BJ (cell line): ENCODE measurements at regions not wholly inside any gene's neighbourhood (a gene's known extent, or its start where the extent isn't known, plus 50 kb on each side); places are given as distances from the start of the nearest gene placed in this dataset.

Experiments used
- CTCF ChIA-PET: fragments of 350-600 bp; formaldehyde crosslinking; extraction: SDS; loops from one replicate; lab custom pipeline; 2021; ENCODE audit warnings: antibody characterized with exemption, inconsistent platforms; lab: Yijun Ruan, JAX
- POLR2A ChIA-PET: fragments of 300-600 bp; sonication (Branson Sonifier 250); formaldehyde crosslinking; extraction: SDS; loops from one replicate; lab custom pipeline; 2021; ENCODE audit warnings: antibody characterized with exemption; lab: Charles Lee
- DNase-seq: peaks from one replicate; pipeline ENCODE4 v3.0.0-alpha.2; 2011; ENCODE audit warnings: low read depth
- H3K27me3 ChIP-seq: 2 replicates; pipeline ENCODE4 v1.6.0; 2011; ENCODE audit warnings: low read length; ENCODE audit not compliant: control insufficient read depth, insufficient read depth
- H3K36me3 ChIP-seq: 2 replicates; pipeline ENCODE4 v1.5.1; 2011; ENCODE audit warnings: low read length; ENCODE audit not compliant: control insufficient read depth, insufficient read depth
- H3K4me3 ChIP-seq: 2 replicates; pipeline ENCODE4 v1.5.1; 2011; ENCODE audit warnings: low read depth, mild to moderate bottlenecking, control low read depth, low read length
- CTCF ChIP-seq: IDR thresholded peaks from 2 replicates; pipeline ENCODE4 v1.5.1; 2011; ENCODE audit warnings: low read depth, mild to moderate bottlenecking, control low read depth, inconsistent platforms, low read length, moderate library complexity; ENCODE audit not compliant: insufficient read depth

- CTCF ChIA-PET: interaction anchor here (1.6 kb wide), 1 partner anchor 10 kb away, joined by 3 read pairs; no protein-coding TSS in a partner anchor
- Histone ChIP-seq H3K27me3 (no peaks in the 10 kb centered on the region), H3K36me3 (no peaks in the 10 kb centered on the region), H3K4me3 (no peak overlapping the region)
- TF ChIP-seq CTCF: no peak
- no peak for DNase-seq
- POLR2A ChIA-PET: interaction anchor here (0.6 kb wide), 1 partner anchor 135 kb away, joined by 4 read pairs; no protein-coding TSS in a partner anchor
Measured at GRCh38 chr21:35265170-35265877, 216.2 kb upstream of the RUNX1 start.

DNA sequence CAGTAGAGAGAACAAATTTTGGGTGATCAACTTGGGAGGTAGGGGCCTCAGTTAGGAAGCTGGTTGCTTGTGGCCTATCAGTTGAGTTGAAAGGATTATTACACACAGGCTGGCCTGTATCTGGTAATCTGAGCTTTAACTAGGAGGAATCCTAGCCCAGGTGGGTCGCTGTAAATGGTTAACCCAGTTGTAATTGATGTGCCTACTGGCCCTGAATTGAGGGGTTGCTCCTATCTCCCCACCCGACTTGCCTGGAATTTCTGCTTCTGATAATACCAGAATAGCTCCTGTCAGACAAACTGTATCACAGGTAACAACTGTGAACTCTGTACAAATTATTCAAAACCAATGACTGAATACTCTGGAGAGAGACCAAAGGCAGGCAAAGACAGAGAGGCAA, 210.4 kb upstream of the RUNX1 start:
- DNase-seq: no peak
- no peaks in the 10 kb centered on the region for H3K36me3 ChIP-seq
- no peak overlapping the region for H3K4me3 ChIP-seq
- ChIA-PET CTCF (interaction anchor here (0.6 to 1.1 kb wide), 2 partner anchors 16 to 349 kb away, joined by 3 read pairs; no protein-coding TSS in a partner anchor), POLR2A (interaction anchor here (0.6 kb wide), 2 partner anchors 213 to 278 kb away, joined by 3 read pairs; no protein-coding TSS in a partner anchor)
- no peaks in the 10 kb centered on the region for H3K27me3 ChIP-seq
- no peak for TF ChIP-seq CTCF

GRCh38 chr21:35258521-35258920, 209.4 kb upstream of the RUNX1 start:
- no peak for TF ChIP-seq CTCF
- Histone ChIP-seq H3K27me3 (no peaks in the 10 kb centered on the region), H3K36me3 (no peaks in the 10 kb centered on the region), H3K4me3 (no peak overlapping the region)
- POLR2A ChIA-PET: interaction anchor here (0.7 kb wide), 1 partner anchor 358 kb away, joined by 4 read pairs; no protein-coding TSS in a partner anchor
- CTCF ChIA-PET: no interaction called here
- no peak for DNase-seq

- POLR2A ChIA-PET: no interaction called here
- H3K4me3 ChIP-seq: no peak overlapping the region
- CTCF ChIA-PET: interaction anchor here (1.0 to 1.8 kb wide), 2 partner anchors 68 to 143 kb away, joined by 5 read pairs; no protein-coding TSS in a partner anchor
- no peak for TF ChIP-seq CTCF
- no peaks in the 10 kb centered on the region for H3K36me3 ChIP-seq
- no peaks in the 10 kb centered on the region for H3K27me3 ChIP-seq
- no peak for DNase-seq
Measured at GRCh38 chr21:35257413-35257812, 208.3 kb upstream of the RUNX1 start.

DNA sequence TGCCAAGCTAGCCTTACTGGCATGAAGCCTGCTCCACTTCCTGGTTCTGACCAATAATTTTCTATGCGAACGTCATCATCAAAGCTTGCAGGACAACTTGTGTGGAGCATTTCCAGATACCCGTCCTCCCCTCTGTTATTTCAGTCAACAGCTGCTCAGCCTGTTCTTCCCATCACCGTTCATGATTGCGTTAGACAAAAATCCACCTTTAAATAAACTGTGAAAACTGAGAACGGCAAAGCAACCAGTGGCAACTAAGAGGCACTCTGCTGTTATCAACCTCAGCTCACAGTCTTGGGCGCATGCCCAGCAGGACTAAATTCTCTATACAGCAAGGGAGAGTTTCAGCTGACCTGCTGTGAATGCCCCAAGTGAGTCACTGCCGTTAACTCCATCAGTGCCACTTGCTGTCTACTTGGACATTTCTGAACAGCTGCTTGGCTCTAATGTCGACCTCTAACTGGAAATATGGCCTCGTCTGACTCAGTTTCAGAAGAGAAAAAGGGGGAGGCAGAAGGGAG, 207.4 kb upstream of the RUNX1 start:
- ChIA-PET CTCF (interaction anchor here (0.9 to 1.8 kb wide), 4 partner anchors 68 to 511 kb away, joined by 3 to 5 read pairs (median 3); no protein-coding TSS in a partner anchor), POLR2A (interaction anchor here (0.5 kb wide), 1 partner anchor 47 kb away, joined by 3 read pairs; no protein-coding TSS in a partner anchor)
- TF ChIP-seq CTCF: peak; percentile 12; the same call in 1 of the 2 replicates
- Histone ChIP-seq H3K4me3 (peak overlapping the region; percentile 4; the same call in 1 of the 2 replicates), H3K27me3 (no peaks in the 10 kb centered on the region), H3K36me3 (no peaks in the 10 kb centered on the region)
- DNase-seq: peak; percentile 76
